ENCODE measurements at regions not wholly inside any gene's neighbourhood (a gene's known extent, or its start where the extent isn't known, plus 50 kb on each side); places are given as distances from the start of the nearest gene placed in this dataset.
"Not testable (repeated sequence)": the region's sequence is repeated elsewhere in the genome, so short reads cannot be mapped to it uniquely, and the experiment has no call there.

DNA sequence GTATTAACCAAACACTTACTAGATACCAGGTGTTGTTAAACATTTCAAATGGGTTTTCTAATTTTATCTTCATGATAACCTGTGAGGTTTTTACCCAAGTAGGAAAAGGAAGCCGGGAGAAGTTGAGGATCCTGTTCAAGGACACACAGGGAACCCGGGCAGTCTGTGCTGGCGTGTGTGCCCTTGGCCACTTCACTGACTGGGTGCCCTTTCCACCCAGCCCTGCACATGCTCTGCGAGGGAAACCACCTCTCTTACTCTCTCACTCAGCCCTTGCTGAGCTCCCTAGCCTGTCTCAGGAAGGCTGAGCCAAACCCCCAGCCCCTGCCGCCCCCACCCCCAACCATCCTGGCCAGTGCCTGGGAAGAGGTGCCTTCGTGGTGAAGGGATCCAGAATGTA lies 51.8 kb downstream of the TEX44 start:
- Mint-ChIP-seq H3K4me3 (no peak overlapping the region), H3K4me1 (ENCODE audit: low read depth) (peaks cover 15% of the 10 kb centered on the region), H3K9me3 (no peaks in the 10 kb centered on the region), H3K27me3 (ENCODE audit: low read depth) (no peaks in the 10 kb centered on the region), H3K36me3 (ENCODE audit: insufficient read depth in 2 of 2) (no peaks in the 10 kb centered on the region), H3K27ac (no peak overlapping the region)
- DNase-seq: no peak
- ATAC-seq (replicated peaks in 1 of 2): no peak

DNA sequence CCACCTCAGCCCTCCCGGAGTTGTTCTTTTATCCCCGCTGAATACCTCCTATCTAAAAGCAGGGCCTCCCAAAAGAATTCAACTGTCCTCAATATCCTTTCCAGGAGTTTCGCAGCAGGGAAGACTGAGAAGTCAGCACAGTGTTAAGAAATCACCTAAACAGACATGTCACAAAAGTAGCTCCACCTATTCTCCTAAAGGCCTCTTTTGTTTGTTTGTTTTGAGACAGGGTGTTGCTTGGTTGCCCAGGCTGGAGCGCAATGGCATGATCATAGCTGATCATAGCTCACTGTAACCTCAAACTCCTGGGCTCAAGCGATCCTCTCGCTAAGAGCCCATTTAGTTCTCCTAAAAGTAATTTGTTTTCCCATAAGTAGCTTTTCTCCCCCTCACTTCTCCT lies 53.8 kb downstream of the TEX44 start:
- Mint-ChIP-seq H3K36me3 (ENCODE audit: insufficient read depth in 2 of 2) (no peaks in the 10 kb centered on the region), H3K4me3 (no peak overlapping the region), H3K9me3 (no peaks in the 10 kb centered on the region), H3K27me3 (ENCODE audit: low read depth) (no peaks in the 10 kb centered on the region), H3K27ac (no peak overlapping the region), H3K4me1 (ENCODE audit: low read depth) (peaks cover 15% of the 10 kb centered on the region)
- ATAC-seq (replicated peaks in 1 of 2) (no peak), DNase-seq (no peak)

DNA sequence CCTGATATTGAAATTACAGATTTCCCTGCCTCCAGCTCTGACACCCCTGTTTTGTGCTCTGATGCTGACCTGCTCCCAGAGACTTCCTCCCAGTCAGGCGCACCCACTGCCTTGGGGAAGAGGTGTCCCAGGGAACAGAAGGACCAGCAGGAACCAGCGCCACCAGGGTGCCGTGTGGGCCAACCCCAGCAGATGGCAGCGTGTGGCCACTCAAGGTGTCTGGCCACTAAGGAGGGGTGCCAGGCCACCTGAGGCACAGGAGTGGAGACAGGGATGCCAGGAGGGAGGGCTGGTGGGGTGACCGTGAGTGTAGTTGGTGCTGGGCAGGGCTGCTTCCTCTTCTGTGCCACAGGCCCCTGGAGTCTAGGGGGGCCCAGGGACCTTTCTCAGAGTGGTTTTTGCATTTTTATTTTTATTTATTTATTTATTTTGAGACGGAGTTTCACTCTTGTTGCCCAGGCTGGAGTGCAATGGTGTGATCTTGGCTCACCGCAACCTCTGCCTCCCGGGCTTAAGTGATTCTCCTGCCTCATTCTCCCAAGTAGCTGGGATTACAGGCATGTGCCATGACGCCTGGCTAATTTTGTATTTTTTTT lies 56.0 kb downstream of the TEX44 start:
- no peak overlapping the region for H3K27ac Mint-ChIP-seq
- no peaks in the 10 kb centered on the region for H3K4me1 Mint-ChIP-seq (ENCODE audit: low read depth)
- no peaks in the 10 kb centered on the region for H3K27me3 Mint-ChIP-seq (ENCODE audit: low read depth)
- H3K4me3 Mint-ChIP-seq: no peak overlapping the region
- H3K9me3 Mint-ChIP-seq: no peaks in the 10 kb centered on the region
- no peaks in the 10 kb centered on the region for H3K36me3 Mint-ChIP-seq (ENCODE audit: insufficient read depth in 2 of 2)
- DNase-seq (peak; percentile 76), ATAC-seq (replicated peaks in 1 of 2) (peak; percentile 91 to 99)

DNA sequence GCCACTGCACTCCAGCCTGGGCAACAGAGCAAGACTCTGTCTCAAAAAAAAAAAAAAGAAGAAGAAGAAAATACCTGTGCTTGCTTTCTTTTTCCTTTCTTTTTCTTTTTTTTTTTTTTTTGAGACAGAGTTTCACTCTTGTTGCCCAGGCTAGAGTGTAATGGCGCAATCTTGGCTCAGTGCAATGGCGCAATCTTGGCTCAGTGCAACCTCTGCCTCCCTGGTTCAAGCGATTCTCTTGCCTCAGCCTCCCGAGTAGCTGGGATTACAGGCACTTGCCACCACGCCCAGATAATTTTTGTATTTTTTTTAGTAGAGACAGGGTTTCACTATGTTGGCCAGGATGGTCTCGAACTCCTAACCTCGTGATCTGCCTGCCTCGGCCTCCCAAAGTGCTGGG lies 56.8 kb upstream of the PTMA start:
- H3K27me3 Mint-ChIP-seq (ENCODE audit: low read depth); DNase-seq; H3K4me3 Mint-ChIP-seq; H3K27ac Mint-ChIP-seq; H3K4me1 Mint-ChIP-seq (ENCODE audit: low read depth); ATAC-seq (replicated peaks in 1 of 2); H3K9me3 Mint-ChIP-seq; H3K36me3 Mint-ChIP-seq (ENCODE audit: insufficient read depth in 2 of 2): not testable (repeated sequence)

DNA sequence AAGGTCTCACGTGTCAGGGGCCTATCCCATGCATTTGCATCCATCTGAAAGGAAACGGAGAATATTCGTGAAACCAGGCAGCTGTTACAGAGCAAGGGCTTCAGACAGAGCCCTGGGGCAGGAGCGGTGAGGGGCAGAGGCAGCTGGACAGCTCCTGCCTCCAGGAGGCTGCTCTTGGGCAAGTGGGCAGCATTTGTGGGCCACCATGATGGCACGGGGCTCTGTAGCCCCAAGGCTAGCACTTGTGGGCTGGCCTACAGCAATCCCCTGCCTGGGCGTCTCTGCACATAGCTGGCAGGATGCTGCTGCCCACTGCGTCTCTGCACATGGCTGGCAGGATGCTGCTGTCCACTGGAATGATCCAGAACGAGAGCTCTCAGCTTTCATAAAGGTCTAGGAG lies 52.8 kb upstream of the PTMA start:
- Mint-ChIP-seq H3K4me3 (no peak overlapping the region), H3K36me3 (ENCODE audit: insufficient read depth in 2 of 2) (no peaks in the 10 kb centered on the region), H3K9me3 (no peaks in the 10 kb centered on the region), H3K4me1 (ENCODE audit: low read depth) (no peaks in the 10 kb centered on the region), H3K27me3 (ENCODE audit: low read depth) (no peaks in the 10 kb centered on the region), H3K27ac (no peak overlapping the region)
- DNase-seq (no peak), ATAC-seq (replicated peaks in 1 of 2) (no peak)

DNA sequence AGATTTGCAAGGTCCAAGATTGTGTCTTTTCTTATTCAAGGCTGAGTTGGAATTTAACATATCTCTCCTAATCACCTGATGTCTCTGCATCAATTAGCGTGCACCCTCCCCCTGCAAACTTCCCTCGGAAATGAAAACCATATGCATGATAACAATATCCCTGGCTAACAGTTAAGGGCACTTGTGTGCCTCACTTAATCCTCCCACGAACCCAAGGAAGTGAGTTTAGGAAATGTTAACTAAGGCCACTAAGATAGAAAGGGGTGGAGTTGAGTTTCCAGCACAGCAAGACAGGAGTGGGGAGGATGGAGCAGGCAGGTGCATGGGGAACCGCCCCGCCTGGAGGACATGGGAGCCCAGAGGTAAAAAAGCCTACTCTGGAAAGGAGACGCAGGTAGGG lies 52.4 kb upstream of the PTMA start:
- H3K4me1 Mint-ChIP-seq (ENCODE audit: low read depth): peaks cover 2% of the 10 kb centered on the region
- H3K4me3 Mint-ChIP-seq: no peak overlapping the region
- no peak for DNase-seq
- ATAC-seq (replicated peaks in 1 of 2): no peak
- H3K9me3 Mint-ChIP-seq: peaks cover 0 to 2% of the 10 kb centered on the region in 2 donors
- no peak overlapping the region for H3K27ac Mint-ChIP-seq
- no peaks in the 10 kb centered on the region for H3K27me3 Mint-ChIP-seq (ENCODE audit: low read depth)
- no peaks in the 10 kb centered on the region for H3K36me3 Mint-ChIP-seq (ENCODE audit: insufficient read depth in 2 of 2)

Data from activated T-cell treated with anti-CD3 and anti-CD28 coated beads, Interleukin-2, amount 50 U/mL, for 72 hours (primary cell).